ENCODE measurements at regions not wholly inside any gene's neighbourhood (a gene's known extent, or its start where the extent isn't known, plus 50 kb on each side); places are given as distances from the start of the nearest gene placed in this dataset.
A peak's percentile ranks its signal among the peaks of the same experiment; 100 is the strongest.
"Not testable (repeated sequence)": the region's sequence is repeated elsewhere in the genome, so short reads cannot be mapped to it uniquely, and the experiment has no call there.

GRCh38 chr3:157920822-157921700, 185.2 kb downstream of the SHOX2 start:
- no peak for DNase-seq (ENCODE audit: low read depth)

DNA sequence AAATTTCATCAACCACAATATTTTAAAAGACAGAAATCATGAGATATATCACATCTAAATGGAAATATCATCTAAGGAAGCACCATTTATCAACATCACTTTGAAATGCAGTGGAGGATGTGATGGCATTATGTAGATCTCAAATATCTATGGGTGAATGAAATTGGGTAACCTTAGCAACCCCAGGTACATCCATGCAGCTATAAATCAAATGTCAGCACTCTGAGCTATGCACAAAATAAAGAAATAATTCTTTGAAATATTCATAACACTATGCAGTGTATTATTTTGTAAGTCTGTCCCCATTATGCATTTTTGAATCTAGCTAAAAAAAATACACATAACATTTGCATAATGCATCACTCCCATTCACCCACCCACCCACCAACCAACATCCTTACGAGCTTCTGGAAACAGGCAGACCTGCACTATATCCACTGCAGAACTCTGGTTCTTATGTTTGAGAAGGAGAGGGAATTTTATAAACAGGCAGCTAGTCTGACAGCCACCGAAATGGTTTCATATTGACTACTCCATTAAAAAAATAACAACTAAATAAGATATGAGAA, 186.8 kb downstream of the SHOX2 start:
- DNase-seq (ENCODE audit: low read depth) = no peak

DNA sequence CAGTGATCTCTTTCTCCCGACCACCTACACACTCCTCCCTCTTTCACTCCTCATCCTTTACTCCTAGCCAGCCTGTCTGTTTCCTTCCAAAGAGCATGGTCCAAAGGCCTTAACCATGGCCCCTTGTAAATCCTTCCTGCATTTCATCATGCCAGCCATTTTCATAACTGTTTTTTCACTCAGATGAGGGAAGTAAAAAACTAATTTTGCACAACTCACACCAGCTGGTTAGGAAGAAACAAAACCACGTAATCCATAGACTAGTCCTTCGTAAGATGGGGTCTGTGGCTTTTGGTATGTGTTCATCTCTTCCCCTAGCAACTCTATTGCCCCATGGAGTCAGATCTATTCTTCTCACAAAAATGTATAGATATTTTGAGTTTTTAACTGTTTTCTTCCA, 187.8 kb downstream of the SHOX2 start:
- DNase-seq (ENCODE audit: low read depth) = no peak

GRCh38 chr3:157916672-157917071, 189.5 kb downstream of the SHOX2 start:
- DNase-seq (ENCODE audit: low read depth) = no peak

- no peak for DNase-seq (ENCODE audit: low read depth)
Observed at GRCh38 chr3:157914882-157915281, 191.3 kb downstream of the SHOX2 start.

GRCh38 chr3:157913741-157914150, 192.5 kb downstream of the SHOX2 start:
- peak; percentile 69 for DNase-seq (ENCODE audit: low read depth)

DNA sequence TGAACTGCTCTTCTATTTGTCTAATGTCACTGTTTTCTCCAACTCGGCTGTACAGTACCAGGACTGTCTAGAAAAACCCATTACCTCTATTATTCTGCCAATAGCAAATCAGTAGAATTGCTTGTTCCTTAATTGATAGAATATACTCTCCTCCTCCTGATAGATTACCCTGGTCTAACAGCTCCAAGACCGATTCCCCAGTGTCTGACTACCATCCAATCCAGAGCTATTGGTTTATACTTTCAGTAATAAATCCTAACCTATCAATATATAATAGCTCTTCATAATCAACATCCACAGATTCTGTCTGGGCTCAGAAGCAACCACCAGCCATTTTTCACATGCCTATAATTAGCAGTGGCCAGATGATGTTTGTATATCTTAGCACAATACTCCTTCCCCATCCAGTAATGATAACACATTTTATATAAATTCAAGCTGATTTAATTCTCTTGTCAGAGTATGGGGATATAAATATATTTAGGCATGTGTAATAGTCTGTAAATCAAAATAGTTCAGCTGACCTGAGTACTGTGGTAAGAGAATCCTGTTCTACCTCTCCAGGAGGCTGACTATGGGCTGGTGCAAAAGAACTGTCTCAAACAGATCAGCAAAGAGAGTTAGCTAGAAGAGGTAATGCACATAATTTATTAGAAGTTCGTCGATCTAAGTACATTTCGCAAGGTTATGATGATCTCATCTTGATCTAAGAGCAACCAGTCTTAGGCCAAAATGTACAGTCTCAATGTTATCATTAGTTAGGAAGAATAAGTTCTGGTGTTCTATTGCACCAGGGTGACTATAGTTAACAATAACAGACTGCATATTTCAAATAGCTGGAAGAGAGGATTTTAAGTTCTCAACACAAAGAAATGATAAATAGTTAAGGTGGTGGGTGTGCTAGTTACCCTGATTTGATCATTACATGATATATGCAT, 193.4 kb downstream of the SHOX2 start:
- DNase-seq (ENCODE audit: low read depth) = no peak

- peak; percentile 6 for DNase-seq (ENCODE audit: low read depth)
Observed at GRCh38 chr3:157906627-157907026, 199.6 kb downstream of the SHOX2 start.

- DNase-seq (ENCODE audit: low read depth) = no peak
Observed at GRCh38 chr3:157905885-157906284, 200.3 kb downstream of the SHOX2 start.

DNA sequence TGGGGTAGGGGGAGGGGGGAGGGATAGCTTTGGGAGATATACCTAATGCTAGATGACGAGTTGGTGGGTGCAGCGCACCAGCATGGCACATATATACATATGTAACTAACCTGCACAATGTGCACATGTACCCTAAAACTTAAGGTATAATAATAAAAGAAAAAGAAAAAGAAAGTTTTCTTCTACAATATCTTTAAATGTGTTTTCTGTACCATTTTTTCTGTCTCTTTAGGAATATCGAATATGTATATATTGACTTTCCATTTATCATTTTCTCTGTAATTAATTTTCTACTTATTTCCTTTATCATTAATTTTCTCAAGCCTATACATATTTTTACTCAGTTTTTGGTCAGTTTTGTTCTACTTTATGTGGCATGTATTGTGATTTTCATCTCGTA, 203.5 kb downstream of the SHOX2 start:
- DNase-seq (ENCODE audit: low read depth) = not testable (repeated sequence)

GRCh38 chr3:157888040-157888439, 218.2 kb downstream of the SHOX2 start:
- DNase-seq (ENCODE audit: low read depth) = no peak

DNA sequence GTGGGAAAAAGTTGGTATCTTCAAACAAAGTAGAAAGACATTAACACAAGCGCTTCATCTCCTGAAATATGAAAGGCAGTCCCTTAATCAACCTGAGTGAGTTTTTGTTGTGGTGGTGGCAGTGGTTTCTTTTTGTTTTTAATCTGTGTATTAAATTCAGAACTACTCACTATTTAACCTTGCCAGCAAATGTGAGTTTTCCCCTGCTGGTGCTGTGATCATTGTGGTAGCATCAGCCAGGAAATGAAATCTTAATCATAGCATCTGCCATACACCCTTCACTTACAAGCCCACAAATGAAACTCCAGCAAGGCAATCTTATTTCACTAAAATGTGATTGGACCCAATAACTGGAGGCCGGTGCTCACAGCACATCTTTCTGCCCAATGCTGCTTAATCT, 229.7 kb downstream of the SHOX2 start:
- no peak for DNase-seq (ENCODE audit: low read depth)

DNA sequence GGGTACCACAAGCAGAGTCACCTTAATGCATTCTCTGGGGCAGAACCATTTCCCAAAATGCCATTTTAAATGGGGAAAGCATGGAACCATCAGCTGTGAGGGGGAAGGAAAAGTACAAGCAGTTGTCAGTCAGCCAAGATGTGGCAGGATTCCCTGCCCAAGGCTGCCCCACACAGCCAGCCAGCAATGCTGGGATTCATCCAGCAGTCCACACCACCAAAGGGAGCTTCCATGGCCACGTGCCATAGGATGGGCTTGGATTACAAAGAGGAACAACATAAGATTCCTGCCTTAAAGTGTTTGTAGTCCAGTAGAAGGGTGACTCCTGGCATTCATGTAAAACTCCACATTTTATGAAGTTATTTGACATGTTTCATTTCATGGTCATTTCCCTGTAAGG, 233.3 kb downstream of the SHOX2 start:
- DNase-seq (ENCODE audit: low read depth) = no peak

- no peak for DNase-seq (ENCODE audit: low read depth)
Observed at GRCh38 chr3:157871838-157872460, 234.3 kb downstream of the SHOX2 start.

- DNase-seq (ENCODE audit: low read depth) = no peak
Observed at GRCh38 chr3:157871248-157871647, 235.0 kb downstream of the SHOX2 start.

DNA sequence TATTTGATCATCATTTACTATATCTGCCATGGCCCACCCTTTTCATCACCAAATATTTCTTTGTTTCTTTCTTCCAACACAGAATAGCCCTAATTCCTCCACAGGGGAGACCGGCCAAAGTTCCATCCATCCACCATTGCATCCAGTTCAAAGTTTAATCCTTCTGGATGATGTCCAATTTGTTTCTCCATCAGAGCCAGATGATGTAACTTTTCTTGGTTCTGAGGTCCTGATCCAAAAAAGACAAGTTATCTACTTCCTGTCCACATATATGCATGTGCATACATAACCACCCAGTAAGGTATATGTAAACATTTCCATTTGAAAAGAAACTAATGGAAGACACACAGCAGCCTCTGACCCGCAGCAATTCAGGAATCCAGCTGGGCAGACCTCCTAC, 237.3 kb downstream of the SHOX2 start:
- DNase-seq (ENCODE audit: low read depth) = no peak

GRCh38 chr3:157868196-157868595, 238.0 kb downstream of the SHOX2 start:
- peak; percentile 89 for DNase-seq (ENCODE audit: low read depth)

GRCh38 chr3:157865352-157866000, 240.7 kb downstream of the SHOX2 start:
- no peak for DNase-seq (ENCODE audit: low read depth)

- DNase-seq (ENCODE audit: low read depth) = no peak
Observed at GRCh38 chr3:157861076-157861765, 245.0 kb downstream of the SHOX2 start.

DNA sequence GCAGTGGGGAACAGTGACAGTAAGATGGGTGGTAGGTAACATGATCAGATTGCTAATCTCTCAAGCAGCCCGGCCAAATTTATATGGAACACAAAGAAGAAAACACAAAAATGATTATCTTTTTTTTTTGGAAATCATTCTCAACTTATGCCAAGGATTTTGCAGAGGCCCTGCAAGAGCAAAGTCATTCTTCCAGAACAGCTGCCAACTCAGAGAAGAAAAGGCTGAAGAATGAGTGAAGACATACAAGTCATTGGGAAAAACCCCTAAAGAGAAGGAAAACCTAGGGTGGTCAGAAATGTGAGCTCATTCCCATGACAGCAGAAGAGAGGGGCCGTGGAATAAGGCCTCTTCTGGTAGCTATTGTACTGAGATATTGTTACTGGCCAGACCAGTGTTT, 246.7 kb downstream of the SHOX2 start:
- DNase-seq (ENCODE audit: low read depth) = no peak

DNA sequence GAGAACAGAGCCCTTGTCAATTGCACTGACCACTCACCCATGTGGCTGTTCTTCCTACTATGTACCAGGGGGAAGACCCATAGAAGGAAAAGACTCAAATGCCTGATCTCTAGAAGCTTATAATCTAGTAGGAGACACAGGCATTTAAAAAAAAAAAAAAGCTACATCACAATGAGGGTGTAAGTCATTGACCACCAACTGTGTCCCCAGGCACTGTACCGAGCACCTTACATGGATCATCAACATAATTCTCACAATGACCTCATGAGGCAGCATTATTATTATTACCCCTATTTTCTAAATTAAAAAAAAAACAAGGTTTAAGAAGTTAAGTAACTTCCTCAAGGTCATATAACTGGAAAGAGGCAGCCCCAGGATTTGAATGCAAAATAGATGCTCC, 247.4 kb downstream of the SHOX2 start:
- DNase-seq (ENCODE audit: low read depth) = no peak
